H9 (cell line): ENCODE measurements at regions not wholly inside any gene's neighbourhood (a gene's known extent, or its start where the extent isn't known, plus 50 kb on each side); places are given as distances from the start of the nearest gene placed in this dataset.

Source experiments
- DNase-seq: peaks from one replicate; pipeline ENCODE4 v3.0.0-alpha.2; 2017
- H2AFZ ChIP-seq: one replicate; pipeline ENCODE4 v1.6.1; 2013; ENCODE audit warnings: mild to moderate bottlenecking, low read length, control low read depth, moderate library complexity
- H2AK5ac ChIP-seq: 2 replicates; pipeline ENCODE4 v1.6.1; 2013; ENCODE audit warnings: low read length, control low read depth, mixed read lengths; ENCODE audit not compliant: insufficient read length
- H2BK120ac ChIP-seq: one replicate; pipeline ENCODE4 v1.6.1; 2013; ENCODE audit warnings: low read depth, mild to moderate bottlenecking, low read length, control low read depth, inconsistent platforms; ENCODE audit not compliant: poor library complexity, severe bottlenecking
- H2BK12ac ChIP-seq: 2 replicates; pipeline ENCODE4 v1.6.1; 2013; ENCODE audit warnings: low read length, control low read depth, mixed read lengths, low read depth; ENCODE audit not compliant: insufficient read length
- H2BK15ac ChIP-seq: 2 replicates; pipeline ENCODE4 v1.6.1; 2013; ENCODE audit warnings: low read depth, low read length, control low read depth
- H2BK20ac ChIP-seq: one replicate; pipeline ENCODE4 v1.6.1; 2013; ENCODE audit warnings: low read depth, mild to moderate bottlenecking, low read length, control low read depth, inconsistent platforms; ENCODE audit not compliant: poor library complexity, severe bottlenecking
- H2BK5ac ChIP-seq: 2 replicates; pipeline ENCODE4 v1.6.1; 2013; ENCODE audit warnings: low read length, control low read depth, mixed read lengths; ENCODE audit not compliant: insufficient read length
- H3K14ac ChIP-seq: 2 replicates; pipeline ENCODE4 v1.6.1; 2013; ENCODE audit warnings: low read length, control low read depth; ENCODE audit not compliant: insufficient read depth
- H3K18ac ChIP-seq: 2 replicates; pipeline ENCODE4 v1.6.1; 2013; ENCODE audit warnings: low read depth, mild to moderate bottlenecking, mixed read lengths, low read length, control low read depth; ENCODE audit not compliant: insufficient read length
- H3K23ac ChIP-seq: 2 replicates; pipeline ENCODE4 v1.6.1; 2013; ENCODE audit warnings: low read length, control low read depth, mixed read lengths, low read depth; ENCODE audit not compliant: insufficient read length
- H3K23me2 ChIP-seq: 2 replicates; pipeline ENCODE4 v1.6.1; 2013; ENCODE audit warnings: low read depth, mild to moderate bottlenecking, mixed read lengths, low read length, control low read depth; ENCODE audit not compliant: insufficient read length, poor library complexity, severe bottlenecking
- H3K27ac ChIP-seq: 2 replicates; pipeline ENCODE4 v1.5.1; 2013; ENCODE audit warnings: low read length, control low read depth, mixed read lengths, low read depth; ENCODE audit not compliant: insufficient read length
- H3K27me3 ChIP-seq: 2 replicates; pipeline ENCODE4 v1.6.1; 2013; ENCODE audit warnings: low read length, control low read depth, inconsistent platforms; ENCODE audit not compliant: insufficient read depth
- H3K4ac ChIP-seq: 2 replicates; pipeline ENCODE4 v1.6.1; 2013; ENCODE audit warnings: low read depth, mild to moderate bottlenecking, control low read depth, inconsistent platforms, low read length, moderate library complexity
- H3K4me1 ChIP-seq: 2 replicates; pipeline ENCODE4 v1.6.1; 2013; ENCODE audit warnings: low read length, control low read depth, inconsistent platforms; ENCODE audit not compliant: insufficient read depth
- H3K4me2 ChIP-seq: 2 replicates; pipeline ENCODE4 v1.6.1; 2013; ENCODE audit warnings: low read length, control low read depth, mixed read lengths; ENCODE audit not compliant: insufficient read length, insufficient read depth
- H3K56ac ChIP-seq: 2 replicates; pipeline ENCODE4 v1.6.1; 2013; ENCODE audit warnings: low read depth, mild to moderate bottlenecking, mixed read lengths, low read length, control low read depth; ENCODE audit not compliant: insufficient read length
- H3K79me1 ChIP-seq: 2 replicates; pipeline ENCODE4 v1.6.1; 2013; ENCODE audit warnings: low read depth, mild to moderate bottlenecking, moderate library complexity, low read length, control low read depth, inconsistent platforms; ENCODE audit not compliant: insufficient read depth, poor library complexity, severe bottlenecking
- H3K79me2 ChIP-seq: 2 replicates; pipeline ENCODE4 v1.6.1; 2013; ENCODE audit warnings: low read length, control low read depth, inconsistent platforms; ENCODE audit not compliant: insufficient read depth
- H3K9ac ChIP-seq: 2 replicates; pipeline ENCODE4 v1.6.1; 2013; ENCODE audit warnings: low read length, control low read depth, mixed read lengths; ENCODE audit not compliant: insufficient read length; ENCODE audit errors: extremely low read depth
- H3K9me3 ChIP-seq: one replicate; pipeline ENCODE4 v1.6.1; 2013; ENCODE audit warnings: low read depth, low read length, inconsistent platforms; ENCODE audit not compliant: control insufficient read depth
- H3T11ph ChIP-seq: one replicate; pipeline ENCODE4 v1.6.1; 2013; ENCODE audit warnings: mild to moderate bottlenecking, low read length, control low read depth, inconsistent platforms
- H4K20me1 ChIP-seq: one replicate; pipeline ENCODE4 v1.6.1; 2013; ENCODE audit not compliant: control insufficient read depth, insufficient read length, insufficient read depth
- H4K5ac ChIP-seq: 2 replicates; pipeline ENCODE4 v1.6.1; 2013; ENCODE audit warnings: low read depth, mild to moderate bottlenecking, mixed read lengths, low read length, control low read depth; ENCODE audit not compliant: insufficient read length
- H4K8ac ChIP-seq: replicated peaks from 2 replicates; pipeline ENCODE4 v1.6.1; 2013; ENCODE audit warnings: low read length, control low read depth, mixed read lengths, low read depth; ENCODE audit not compliant: insufficient read length
- H4K91ac ChIP-seq: 2 replicates; pipeline ENCODE4 v1.6.1; 2013; ENCODE audit warnings: low read depth, mild to moderate bottlenecking, moderate library complexity, mixed read lengths, low read length, control low read depth; ENCODE audit not compliant: insufficient read length
- H3K27ac Mint-ChIP-seq, 3 experiments: 2 replicates in 2 of 3; 3 replicates in 1 of 3; pipeline ENCODE4 v1.8.0; 2020 to 2021; ENCODE audit warnings: mixed read lengths in 3 of 3, mild to moderate bottlenecking in 1 of 3, moderate library complexity in 1 of 3
- H3K27me3 Mint-ChIP-seq: 2 replicates; pipeline ENCODE4 v1.8.0; 2021; ENCODE audit warnings: low read depth, mild to moderate bottlenecking, moderate library complexity, mixed read lengths
- H3K36me3 Mint-ChIP-seq, 3 experiments: 2 replicates in 2 of 3; 3 replicates in 1 of 3; pipeline ENCODE4 v1.8.0; 2020 to 2021; ENCODE audit warnings: low read depth in 3 of 3, mixed read lengths in 3 of 3; ENCODE audit not compliant: insufficient read depth in 1 of 3
- H3K4me1 Mint-ChIP-seq, 2 experiments: 2 replicates each; pipeline ENCODE4 v1.8.0; 2020; ENCODE audit warnings: mixed read lengths in 2 of 2
- H3K4me3 Mint-ChIP-seq, 2 experiments: 2 replicates in 1 of 2; 3 replicates in 1 of 2; pipeline ENCODE4 v1.8.0; 2020 to 2021; ENCODE audit warnings: mild to moderate bottlenecking in 2 of 2, mixed read lengths in 2 of 2, moderate library complexity in 1 of 2
- H3K9me3 Mint-ChIP-seq, 2 experiments: 2 replicates in 1 of 2; 3 replicates in 1 of 2; pipeline ENCODE4 v1.8.0; 2020; ENCODE audit warnings: mild to moderate bottlenecking in 2 of 2, mixed read lengths in 2 of 2, moderate library complexity in 1 of 2
- CTCF ChIP-seq: fragments of 200-600 bp; sonication (generic); conservative IDR thresholded peaks from 3 replicates; pipeline ENCODE4 v1.8.0; 2021; ENCODE audit warnings: antibody characterized with exemption, mild to moderate bottlenecking
- WGBS: extraction: QIAGEN DNeasy Blood & Tissue Kit; methylation state at CpG from one replicate; pipeline ENCODE4 v1.1.7; 2013; ENCODE audit warnings: missing lambda C conversion rate, low lambda C conversion rate, mixed read lengths; ENCODE audit not compliant: insufficient read length; ENCODE audit errors: extremely low coverage; 5-methylcytosine and 5-hydroxymethylcytosine counted together

GRCh38 chr20:60389882-60390281 is 431.7 kb downstream of the CDH26 start:
- TF ChIP-seq CTCF: no peak
- H3K4ac ChIP-seq: no peak overlapping the region
- H4K5ac ChIP-seq: no peak overlapping the region
- H2BK120ac ChIP-seq: no peak overlapping the region
- H3T11ph ChIP-seq: no peak overlapping the region
- no peak overlapping the region for H3K14ac ChIP-seq
- H3K27ac Mint-ChIP-seq: no peak overlapping the region
- H3K56ac ChIP-seq: no peak overlapping the region
- no peak overlapping the region for H2AK5ac ChIP-seq
- no peak overlapping the region for H3K4me2 ChIP-seq
- H3K27ac ChIP-seq: no peak overlapping the region
- no peaks in the 10 kb centered on the region for H3K27me3 ChIP-seq
- no CpG with 5 or more reads among the region's 7 CpGs for WGBS
- H3K27me3 Mint-ChIP-seq: peaks cover 18% of the 10 kb centered on the region
- no peak overlapping the region for H4K91ac ChIP-seq
- no peaks in the 10 kb centered on the region for H3K9me3 ChIP-seq
- H3K9ac ChIP-seq: no peak overlapping the region
- no peak overlapping the region for H2BK12ac ChIP-seq
- peaks cover 0 to 5% of the 10 kb centered on the region in 2 experiments; a peak in 2 of 5 replicates for H3K9me3 Mint-ChIP-seq
- no peaks in the 10 kb centered on the region for H3K4me1 Mint-ChIP-seq
- no peaks in the 10 kb centered on the region for H3K4me1 ChIP-seq
- H2BK20ac ChIP-seq: no peak overlapping the region
- no peak overlapping the region for H2AFZ ChIP-seq
- DNase-seq: no peak
- no peaks in the 10 kb centered on the region for H3K79me1 ChIP-seq
- no peaks in the 10 kb centered on the region for H3K23me2 ChIP-seq
- H2BK5ac ChIP-seq: no peak overlapping the region
- no peak overlapping the region for H4K8ac ChIP-seq
- no peak overlapping the region for H2BK15ac ChIP-seq
- no peak overlapping the region for H3K18ac ChIP-seq
- H3K36me3 Mint-ChIP-seq: no peaks in the 10 kb centered on the region
- no peak overlapping the region for H3K4me3 Mint-ChIP-seq
- H3K23ac ChIP-seq: no peak overlapping the region
- no peaks in the 10 kb centered on the region for H4K20me1 ChIP-seq
- no peaks in the 10 kb centered on the region for H3K79me2 ChIP-seq
